ENCODE measurements at regions not wholly inside any gene's neighbourhood (a gene's known extent, or its start where the extent isn't known, plus 50 kb on each side); places are given as distances from the start of the nearest gene placed in this dataset.

DNA sequence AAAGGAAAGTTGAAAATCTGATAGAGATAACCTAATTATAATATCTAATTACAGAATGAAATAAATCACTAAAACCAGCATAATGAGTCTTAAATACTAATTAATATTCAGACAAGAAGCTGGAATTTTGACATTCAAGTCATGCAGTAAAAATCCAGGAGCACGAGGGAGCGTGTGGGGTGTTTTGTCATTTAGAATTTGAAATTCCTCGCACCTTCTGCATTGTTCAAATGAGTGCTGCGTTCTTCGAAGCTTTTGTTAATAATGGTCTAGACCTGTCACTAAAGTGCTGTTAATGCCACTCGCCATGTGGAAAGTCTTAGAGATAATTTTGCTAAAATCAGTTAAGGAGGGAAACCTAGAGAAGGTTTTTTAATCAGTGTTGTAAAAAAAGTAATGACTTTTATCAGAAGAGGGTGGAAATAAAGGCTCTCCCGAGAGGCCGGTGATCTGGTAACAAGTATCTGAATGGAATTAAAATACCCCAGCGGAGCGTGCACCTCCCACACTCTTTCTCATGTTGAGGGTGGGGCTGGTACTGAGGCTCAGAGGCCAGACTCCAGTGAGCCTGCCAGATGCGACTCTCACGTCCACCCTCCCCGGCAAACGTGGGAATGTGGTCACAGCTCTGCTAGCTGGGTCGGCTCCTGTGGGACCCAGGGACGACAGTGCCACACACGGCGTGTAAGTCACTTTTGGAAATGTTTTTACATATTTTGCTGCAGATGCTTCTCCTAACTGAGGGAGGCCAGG lies 69.4 kb upstream of the MYT1L start:
- ChIA-PET POLR2A (no interaction called here), CTCF (no interaction called here)

GRCh38 chr2:2399396-2399795 lies 68.3 kb upstream of the MYT1L start:
- POLR2A ChIA-PET: no interaction called here
- CTCF ChIA-PET: no interaction called here

GRCh38 chr2:2392332-2392731 lies 61.3 kb upstream of the MYT1L start:
- ChIA-PET POLR2A (no interaction called here), CTCF (no interaction called here)

GRCh38 chr2:2389215-2389614 lies 58.1 kb upstream of the MYT1L start:
- ChIA-PET CTCF (no interaction called here), POLR2A (no interaction called here)

All from activated CD8-positive, alpha-beta memory T cell treated with anti-CD3 and anti-CD28 coated beads for 36 hours (primary cell).